ENCODE measurements at regions not wholly inside any gene's neighbourhood (a gene's known extent, or its start where the extent isn't known, plus 50 kb on each side); places are given as distances from the start of the nearest gene placed in this dataset.

- no peaks in the 10 kb centered on the region for H3K27me3 ChIP-seq (ENCODE audit: insufficient read depth, low read depth)
- H3K27ac ChIP-seq: no peak overlapping the region
- H3K9ac ChIP-seq: no peak overlapping the region
- TF ChIP-seq, protein P1, sequence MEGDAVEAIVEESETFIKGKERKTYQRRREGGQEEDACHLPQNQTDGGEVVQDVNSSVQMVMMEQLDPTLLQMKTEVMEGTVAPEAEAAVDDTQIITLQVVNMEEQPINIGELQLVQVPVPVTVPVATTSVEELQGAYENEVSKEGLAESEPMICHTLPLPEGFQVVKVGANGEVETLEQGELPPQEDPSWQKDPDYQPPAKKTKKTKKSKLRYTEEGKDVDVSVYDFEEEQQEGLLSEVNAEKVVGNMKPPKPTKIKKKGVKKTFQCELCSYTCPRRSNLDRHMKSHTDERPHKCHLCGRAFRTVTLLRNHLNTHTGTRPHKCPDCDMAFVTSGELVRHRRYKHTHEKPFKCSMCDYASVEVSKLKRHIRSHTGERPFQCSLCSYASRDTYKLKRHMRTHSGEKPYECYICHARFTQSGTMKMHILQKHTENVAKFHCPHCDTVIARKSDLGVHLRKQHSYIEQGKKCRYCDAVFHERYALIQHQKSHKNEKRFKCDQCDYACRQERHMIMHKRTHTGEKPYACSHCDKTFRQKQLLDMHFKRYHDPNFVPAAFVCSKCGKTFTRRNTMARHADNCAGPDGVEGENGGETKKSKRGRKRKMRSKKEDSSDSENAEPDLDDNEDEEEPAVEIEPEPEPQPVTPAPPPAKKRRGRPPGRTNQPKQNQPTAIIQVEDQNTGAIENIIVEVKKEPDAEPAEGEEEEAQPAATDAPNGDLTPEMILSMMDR (conservative IDR thresholded peaks at IDR 0.05; ENCODE audit: low read depth, low read length): no peak
- H3K4me2 ChIP-seq: no peak overlapping the region
- H3K79me2 ChIP-seq (ENCODE audit: insufficient read depth, low read depth): no peaks in the 10 kb centered on the region
- H3K36me3 ChIP-seq (ENCODE audit: insufficient read depth): no peaks in the 10 kb centered on the region
- H3K4me1 ChIP-seq (ENCODE audit: low read depth, poor library complexity, severe bottlenecking): peaks cover 44% of the 10 kb centered on the region
- no peak overlapping the region for H2AFZ ChIP-seq (ENCODE audit: low read depth)
- no peaks in the 10 kb centered on the region for H4K20me1 ChIP-seq (ENCODE audit: insufficient read depth)
- H3K4me3 ChIP-seq (IDR thresholded peaks at IDR 0.05; ENCODE audit: insufficient read depth, low read depth, low read length): no peak overlapping the region
Observed at GRCh38 chr14:71552809-71553208, 379.4 kb upstream of the RGS6 start.

DNA sequence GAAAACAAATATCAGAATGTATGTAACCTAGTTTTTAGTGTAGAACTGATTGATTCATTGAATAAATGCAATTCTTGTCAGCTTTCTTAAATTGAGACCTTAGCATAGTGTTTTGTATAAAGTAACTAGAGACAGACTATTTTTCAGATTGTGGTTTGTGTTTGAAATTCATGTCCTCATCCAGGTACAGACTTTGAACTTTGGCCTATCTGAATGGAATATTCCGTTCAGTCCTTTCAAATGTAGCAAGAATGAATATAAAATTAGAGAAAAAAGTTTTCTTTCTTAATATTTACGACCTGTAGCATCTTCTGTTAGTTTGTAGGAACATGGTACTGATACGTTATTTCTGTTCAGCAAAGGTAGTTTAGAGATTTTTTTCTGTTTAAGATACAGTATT is 378.4 kb upstream of the RGS6 start:
- no peak overlapping the region for H3K4me3 ChIP-seq (IDR thresholded peaks at IDR 0.05; ENCODE audit: insufficient read depth, low read depth, low read length)
- no peaks in the 10 kb centered on the region for H3K27me3 ChIP-seq (ENCODE audit: insufficient read depth, low read depth)
- TF ChIP-seq, protein P1 (conservative IDR thresholded peaks at IDR 0.05; ENCODE audit: low read depth, low read length): no peak
- peak overlapping the region; percentile 21; the same call in 1 of the 2 replicates for H3K4me2 ChIP-seq
- H3K27ac ChIP-seq: no peak overlapping the region
- H4K20me1 ChIP-seq (ENCODE audit: insufficient read depth): no peaks in the 10 kb centered on the region
- no peak overlapping the region for H3K9ac ChIP-seq
- peaks cover 44% of the 10 kb centered on the region for H3K4me1 ChIP-seq (ENCODE audit: low read depth, poor library complexity, severe bottlenecking)
- H2AFZ ChIP-seq (ENCODE audit: low read depth): no peak overlapping the region
- H3K36me3 ChIP-seq (ENCODE audit: insufficient read depth): no peaks in the 10 kb centered on the region
- H3K79me2 ChIP-seq (ENCODE audit: insufficient read depth, low read depth): no peaks in the 10 kb centered on the region

DNA sequence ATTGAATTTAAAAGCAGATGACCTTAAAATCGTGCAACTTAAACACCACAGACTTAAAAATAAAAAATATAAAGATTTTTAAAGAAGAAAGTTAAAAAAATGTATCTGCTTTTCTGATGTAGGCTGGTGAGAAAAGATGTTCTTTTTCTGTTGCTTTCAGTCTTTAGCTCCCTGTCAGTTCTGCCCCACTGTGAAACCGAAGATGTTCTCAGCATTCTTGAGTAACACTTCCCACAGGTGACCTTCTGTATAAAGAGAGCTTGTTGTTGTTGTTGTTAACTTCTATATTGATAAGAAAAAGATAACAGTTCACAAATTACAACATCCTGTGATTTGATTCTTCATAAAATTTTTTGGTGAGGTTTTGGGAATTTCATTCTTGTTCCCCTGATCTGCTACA is 377.9 kb upstream of the RGS6 start:
- TF ChIP-seq, protein P1 (conservative IDR thresholded peaks at IDR 0.05; ENCODE audit: low read depth, low read length): no peak
- no peaks in the 10 kb centered on the region for H3K27me3 ChIP-seq (ENCODE audit: insufficient read depth, low read depth)
- H3K4me1 ChIP-seq (ENCODE audit: low read depth, poor library complexity, severe bottlenecking): peaks cover 44% of the 10 kb centered on the region
- no peaks in the 10 kb centered on the region for H3K36me3 ChIP-seq (ENCODE audit: insufficient read depth)
- no peak overlapping the region for H3K27ac ChIP-seq
- H3K4me3 ChIP-seq (IDR thresholded peaks at IDR 0.05; ENCODE audit: insufficient read depth, low read depth, low read length): no peak overlapping the region
- no peak overlapping the region for H3K9ac ChIP-seq
- no peak overlapping the region for H2AFZ ChIP-seq (ENCODE audit: low read depth)
- H4K20me1 ChIP-seq (ENCODE audit: insufficient read depth): no peaks in the 10 kb centered on the region
- peak overlapping the region; percentile 60; the same call in 1 of the 2 replicates for H3K4me2 ChIP-seq
- H3K79me2 ChIP-seq (ENCODE audit: insufficient read depth, low read depth): no peaks in the 10 kb centered on the region

GRCh38 chr14:71554959-71555612 is 377.1 kb upstream of the RGS6 start:
- peak overlapping the region; percentile 60 for H3K4me2 ChIP-seq
- no peak overlapping the region for H2AFZ ChIP-seq (ENCODE audit: low read depth)
- H3K9ac ChIP-seq: no peak overlapping the region
- peaks cover 44% of the 10 kb centered on the region for H3K4me1 ChIP-seq (ENCODE audit: low read depth, poor library complexity, severe bottlenecking)
- no peaks in the 10 kb centered on the region for H3K27me3 ChIP-seq (ENCODE audit: insufficient read depth, low read depth)
- TF ChIP-seq, protein P1 (conservative IDR thresholded peaks at IDR 0.05; ENCODE audit: low read depth, low read length): no peak
- H3K4me3 ChIP-seq (IDR thresholded peaks at IDR 0.05; ENCODE audit: insufficient read depth, low read depth, low read length): no peak overlapping the region
- no peaks in the 10 kb centered on the region for H3K79me2 ChIP-seq (ENCODE audit: insufficient read depth, low read depth)
- no peaks in the 10 kb centered on the region for H4K20me1 ChIP-seq (ENCODE audit: insufficient read depth)
- H3K27ac ChIP-seq: no peak overlapping the region; the same call in 1 of the 2 replicates
- no peaks in the 10 kb centered on the region for H3K36me3 ChIP-seq (ENCODE audit: insufficient read depth)
